H1 (cell line): ENCODE measurements at regions not wholly inside any gene's neighbourhood (a gene's known extent, or its start where the extent isn't known, plus 50 kb on each side); places are given as distances from the start of the nearest gene placed in this dataset.

Experiments used
- GABPA ChIP-seq: IDR thresholded peaks from 2 replicates; pipeline ENCODE4 v1.6.1; 2011; ENCODE audit warnings: mild to moderate bottlenecking, low read length, moderate library complexity, borderline replicate concordance; ENCODE audit not compliant: insufficient read depth
- MAX ChIP-seq: IDR thresholded peaks from 2 replicates; pipeline ENCODE4 v1.6.1; 2012; ENCODE audit warnings: inconsistent platforms
- NRF1 ChIP-seq: IDR thresholded peaks from 2 replicates; pipeline ENCODE4 v1.6.1; 2011; ENCODE audit warnings: mild to moderate bottlenecking, low read depth, low read length, improper control_type of control experiment
- SAP30 ChIP-seq: fragments of 300-600 bp; sonication (generic); IDR thresholded peaks from 2 replicates; pipeline ENCODE4 v1.7.1; 2012; ENCODE audit warnings: low read length, moderate library complexity, mild to moderate bottlenecking, inconsistent platforms; ENCODE audit not compliant: insufficient read depth, insufficient replicate concordance
- SIX5 ChIP-seq: IDR thresholded peaks from 2 replicates; pipeline ENCODE4 v1.6.1; 2011; ENCODE audit warnings: mild to moderate bottlenecking, low read depth, low read length

GRCh38 chr2:48045613-48046012 lies 139.3 kb upstream of the FBXO11 start (continued):
- no peak for TF ChIP-seq GABPA
- no peak for TF ChIP-seq NRF1
- TF ChIP-seq SAP30: no peak
- TF ChIP-seq MAX: no peak
- no peak for TF ChIP-seq SIX5
